Upper lobe of left lung (tissue), 6 donors: ENCODE measurements at regions not wholly inside any gene's neighbourhood (a gene's known extent, or its start where the extent isn't known, plus 50 kb on each side); places are given as distances from the start of the nearest gene placed in this dataset.

Experiments
- ATAC-seq, 2 donors: fragments of 200-7000 bp; cut with Tn5 transposase; one replicate each; pipeline ENCODE4 v1.9.1; 2022; ENCODE audit warnings: mild to moderate bottlenecking in 2 of 2, moderate library complexity in 2 of 2; ENCODE audit not compliant: low FRiP score in 2 of 2
- DNase-seq, 2 donors: peaks; one replicate each; pipeline ENCODE4 v3.0.0-alpha.2; 2019 to 2020
- H3K27ac ChIP-seq, 4 donors: fragments of 200-600 bp; sonication (generic); one replicate each; pipeline ENCODE4 v1.5.1; 2016 to 2019
- H3K27me3 ChIP-seq, 4 donors: fragments of 200-600 bp; sonication (generic); one replicate each; pipeline ENCODE4 v1.5.1; 2017 to 2019
- H3K36me3 ChIP-seq, 4 donors: fragments of 200-600 bp; sonication (generic); one replicate each; pipeline ENCODE4 v1.5.1; 2016 to 2019
- H3K4me1 ChIP-seq, 4 donors: fragments of 200-600 bp; sonication (generic); one replicate each; pipeline ENCODE4 v1.5.1; 2018 to 2019
- H3K4me3 ChIP-seq, 4 donors: fragments of 200-600 bp; sonication (generic); one replicate each; pipeline ENCODE4 v1.5.1; 2017 to 2019; ENCODE audit warnings: mild to moderate bottlenecking in 2 of 4, moderate library complexity in 1 of 4
- H3K9me3 ChIP-seq, 4 donors: fragments of 200-600 bp; sonication (generic); one replicate each; pipeline ENCODE4 v1.5.1; 2018 to 2019
- CTCF ChIP-seq, 6 experiments: fragments of 450-650 bp in 4 of 6; fragments of 200-600 bp in 2 of 6; sonication (generic) in 2 of 6; IDR thresholded peaks; one replicate each; pipeline ENCODE4 v1.5.1; 2016 to 2019; ENCODE audit warnings: antibody characterized with exemption in 6 of 6
- EP300 ChIP-seq, 4 donors: sonication (generic); formaldehyde crosslinking; IDR thresholded peaks; one replicate each; pipeline ENCODE4 v1.5.1; 2017; ENCODE audit warnings: antibody characterized with exemption in 4 of 4, control low read depth in 2 of 4
- POLR2A ChIP-seq, 4 donors: fragments of 450-650 bp; IDR thresholded peaks; one replicate each; pipeline ENCODE4 v1.5.1; 2016 to 2017; ENCODE audit warnings: antibody characterized with exemption in 4 of 4, mild to moderate bottlenecking in 2 of 4
- POLR2AphosphoS5 ChIP-seq, 2 donors: sonication (generic); formaldehyde crosslinking; IDR thresholded peaks; one replicate each; pipeline ENCODE4 v1.5.1; 2017; ENCODE audit warnings: antibody characterized with exemption in 2 of 2
- WGBS, 2 donors: methylation state at CpG; one replicate each; pipeline ENCODE4 v1.1.5; 2017 to 2018; 5-methylcytosine and 5-hydroxymethylcytosine counted together
- donor health status: DM: no; HTN: no; CAD: no; lungs with moderate emphysema.
- donor health status: DM: no; HTN: yes; CAD: no; lungs with severe emphysema.

- ATAC-seq: no peak
- Histone ChIP-seq H3K9me3 (no peaks in the 10 kb centered on the region), H3K27ac (no peak overlapping the region), H3K4me1 (no peaks in the 10 kb centered on the region), H3K36me3 (no peaks in the 10 kb centered on the region), H3K27me3 (no peaks in the 10 kb centered on the region), H3K4me3 (no peak overlapping the region)
- TF ChIP-seq POLR2AphosphoS5 (IDR thresholded peaks at IDR 0.05) (no peak), POLR2A (IDR thresholded peaks at IDR 0.05) (no peak), CTCF (IDR thresholded peaks at IDR 0.05) (no peak), EP300 (IDR thresholded peaks at IDR 0.05) (no peak)
- DNase-seq: no peak
- WGBS, 2 donors: 82 to 92% methylated on average over 1 of the region's 1 CpG
Observed at GRCh38 chr9:18046068-18046467, 427.9 kb upstream of the ADAMTSL1 start.

GRCh38 chr9:18051638-18052037 lies 422.3 kb upstream of the ADAMTSL1 start:
- 79 to 82% methylated on average over 2 of the region's 2 CpGs for WGBS, 2 donors
- no peaks in the 10 kb centered on the region for H3K27me3 ChIP-seq

GRCh38 chr9:18052060-18052459 lies 421.9 kb upstream of the ADAMTSL1 start:
- no peaks in the 10 kb centered on the region for H3K4me1 ChIP-seq
- TF ChIP-seq CTCF (IDR thresholded peaks at IDR 0.05): no peak
- TF ChIP-seq POLR2A (IDR thresholded peaks at IDR 0.05): no peak
- no peak for TF ChIP-seq POLR2AphosphoS5 (IDR thresholded peaks at IDR 0.05)
- TF ChIP-seq EP300 (IDR thresholded peaks at IDR 0.05): no peak
- H3K4me3 ChIP-seq: no peak overlapping the region
- H3K27me3 ChIP-seq: no peaks in the 10 kb centered on the region
- H3K27ac ChIP-seq: no peak overlapping the region
- DNase-seq: no peak
- H3K36me3 ChIP-seq: no peaks in the 10 kb centered on the region
- ATAC-seq: no peak
- no peaks in the 10 kb centered on the region for H3K9me3 ChIP-seq

More at GRCh38 chr9:18051638-18052037, 422.3 kb upstream of the ADAMTSL1 start:
- TF ChIP-seq POLR2AphosphoS5 (IDR thresholded peaks at IDR 0.05) (no peak), CTCF (IDR thresholded peaks at IDR 0.05) (no peak), POLR2A (IDR thresholded peaks at IDR 0.05) (no peak), EP300 (IDR thresholded peaks at IDR 0.05) (no peak)
- Histone ChIP-seq H3K4me1 (no peaks in the 10 kb centered on the region), H3K36me3 (no peaks in the 10 kb centered on the region), H3K4me3 (no peak overlapping the region), H3K9me3 (no peaks in the 10 kb centered on the region), H3K27ac (no peak overlapping the region)
- no peak for ATAC-seq
- DNase-seq: no peak

- Histone ChIP-seq H3K27ac (no peak overlapping the region), H3K36me3 (no peaks in the 10 kb centered on the region), H3K4me1 (no peaks in the 10 kb centered on the region), H3K9me3 (no peaks in the 10 kb centered on the region), H3K4me3 (no peak overlapping the region), H3K27me3 (no peaks in the 10 kb centered on the region)
- TF ChIP-seq EP300 (IDR thresholded peaks at IDR 0.05): no peak
- TF ChIP-seq POLR2AphosphoS5 (IDR thresholded peaks at IDR 0.05): no peak
- TF ChIP-seq POLR2A (IDR thresholded peaks at IDR 0.05): no peak
- TF ChIP-seq CTCF (IDR thresholded peaks at IDR 0.05): no peak
- DNase-seq (no peak), ATAC-seq (no peak)
- 71 to 75% methylated on average over 7 to 8 of the region's 8 CpGs for WGBS, 2 donors
Observed at GRCh38 chr9:18056269-18056992, 417.5 kb upstream of the ADAMTSL1 start.

GRCh38 chr9:18056993-18057369 lies 417.0 kb upstream of the ADAMTSL1 start:
- no peak overlapping the region for H3K27ac ChIP-seq
- TF ChIP-seq EP300 (IDR thresholded peaks at IDR 0.05) (no peak), POLR2AphosphoS5 (IDR thresholded peaks at IDR 0.05) (no peak), CTCF (IDR thresholded peaks at IDR 0.05) (no peak), POLR2A (IDR thresholded peaks at IDR 0.05) (no peak)
- H3K27me3 ChIP-seq: no peaks in the 10 kb centered on the region
- no peaks in the 10 kb centered on the region for H3K36me3 ChIP-seq
- H3K4me1 ChIP-seq: no peaks in the 10 kb centered on the region
- no peaks in the 10 kb centered on the region for H3K9me3 ChIP-seq
- ATAC-seq (no peak), DNase-seq (no peak)
- WGBS, 2 donors: 67 to 87% methylated on average over 4 of the region's 4 CpGs
- H3K4me3 ChIP-seq: no peak overlapping the region
